ENCODE measurements at regions not wholly inside any gene's neighbourhood (a gene's known extent, or its start where the extent isn't known, plus 50 kb on each side); places are given as distances from the start of the nearest gene placed in this dataset.

- POLR2A ChIA-PET, result no interaction called here
These were observed 114.3 kb upstream of the TDRD3 start for GRCh38 chr13:60282708-60283107.

GRCh38 chr13:60286707-60287106, 110.3 kb upstream of the TDRD3 start:
- Histone ChIP-seq H3K4me3 (ENCODE audit: low read depth, low read length) (no peak overlapping the region), H3K27me3 (ENCODE audit: control insufficient read depth, insufficient read depth, low read length) (no peaks in the 10 kb centered on the region), H3K9me3 (ENCODE audit: control insufficient read depth, insufficient read depth, low read length) (no peaks in the 10 kb centered on the region), H3K27ac (ENCODE audit: low read depth, low read length) (no peak overlapping the region)
- TF ChIP-seq CTCF (IDR thresholded peaks at IDR 0.05; ENCODE audit: low read depth, low read length), result no peak
- CTCF ChIA-PET, result no interaction called here
- no peak for DNase-seq (ENCODE audit: low read depth, low spot score)
- POLR2A ChIA-PET, result no interaction called here

More at GRCh38 chr13:60282708-60283107, 114.3 kb upstream of the TDRD3 start:
- no peaks in the 10 kb centered on the region for H3K9me3 ChIP-seq (ENCODE audit: control insufficient read depth, insufficient read depth, low read length)
- CTCF ChIA-PET, result interaction anchor here (0.6 kb wide), 1 partner anchor 26 kb away, joined by 3 read pairs; no protein-coding TSS in a partner anchor
- no peak for TF ChIP-seq CTCF (IDR thresholded peaks at IDR 0.05; ENCODE audit: low read depth, low read length)
- DNase-seq (ENCODE audit: low read depth, low spot score), result no peak
- no peaks in the 10 kb centered on the region for H3K27me3 ChIP-seq (ENCODE audit: control insufficient read depth, insufficient read depth, low read length)
- H3K27ac ChIP-seq (ENCODE audit: low read depth, low read length), result no peak overlapping the region
- H3K4me3 ChIP-seq (ENCODE audit: low read depth, low read length), result no peak overlapping the region

- H3K9me3 ChIP-seq (ENCODE audit: control insufficient read depth, insufficient read depth, low read length), result no peaks in the 10 kb centered on the region
- DNase-seq (ENCODE audit: low read depth, low spot score), result no peak
- ChIA-PET POLR2A (no interaction called here), CTCF (no interaction called here)
- H3K27me3 ChIP-seq (ENCODE audit: control insufficient read depth, insufficient read depth, low read length), result no peaks in the 10 kb centered on the region
- no peak for TF ChIP-seq CTCF (IDR thresholded peaks at IDR 0.05; ENCODE audit: low read depth, low read length)
- H3K4me3 ChIP-seq (ENCODE audit: low read depth, low read length), result no peak overlapping the region
- H3K27ac ChIP-seq (ENCODE audit: low read depth, low read length), result no peak overlapping the region
These were observed 108.5 kb upstream of the TDRD3 start for GRCh38 chr13:60288569-60288968.

GRCh38 chr13:60303166-60303565, 93.9 kb upstream of the TDRD3 start:
- H3K9me3 ChIP-seq (ENCODE audit: control insufficient read depth, insufficient read depth, low read length), result no peaks in the 10 kb centered on the region
- POLR2A ChIA-PET, result no interaction called here
- no peak overlapping the region for H3K4me3 ChIP-seq (ENCODE audit: low read depth, low read length)
- H3K27ac ChIP-seq (ENCODE audit: low read depth, low read length), result no peak overlapping the region
- CTCF ChIA-PET, result no interaction called here
- TF ChIP-seq CTCF (IDR thresholded peaks at IDR 0.05; ENCODE audit: low read depth, low read length), result no peak
- DNase-seq (ENCODE audit: low read depth, low spot score), result no peak
- no peaks in the 10 kb centered on the region for H3K27me3 ChIP-seq (ENCODE audit: control insufficient read depth, insufficient read depth, low read length)

GRCh38 chr13:60311527-60311926, 85.5 kb upstream of the TDRD3 start:
- TF ChIP-seq CTCF (IDR thresholded peaks at IDR 0.05; ENCODE audit: low read depth, low read length), result no peak
- Histone ChIP-seq H3K27ac (ENCODE audit: low read depth, low read length) (no peak overlapping the region), H3K27me3 (ENCODE audit: control insufficient read depth, insufficient read depth, low read length) (no peaks in the 10 kb centered on the region), H3K9me3 (ENCODE audit: control insufficient read depth, insufficient read depth, low read length) (no peaks in the 10 kb centered on the region), H3K4me3 (ENCODE audit: low read depth, low read length) (no peak overlapping the region)
- DNase-seq (ENCODE audit: low read depth, low spot score), result no peak
- ChIA-PET CTCF (interaction anchor here (0.6 kb wide), 1 partner anchor 108 kb away, joined by 3 read pairs; no protein-coding TSS in a partner anchor), POLR2A (no interaction called here)

Data from AG04450 (cell line).